ENCODE measurements at regions not wholly inside any gene's neighbourhood (a gene's known extent, or its start where the extent isn't known, plus 50 kb on each side); places are given as distances from the start of the nearest gene placed in this dataset.

DNA sequence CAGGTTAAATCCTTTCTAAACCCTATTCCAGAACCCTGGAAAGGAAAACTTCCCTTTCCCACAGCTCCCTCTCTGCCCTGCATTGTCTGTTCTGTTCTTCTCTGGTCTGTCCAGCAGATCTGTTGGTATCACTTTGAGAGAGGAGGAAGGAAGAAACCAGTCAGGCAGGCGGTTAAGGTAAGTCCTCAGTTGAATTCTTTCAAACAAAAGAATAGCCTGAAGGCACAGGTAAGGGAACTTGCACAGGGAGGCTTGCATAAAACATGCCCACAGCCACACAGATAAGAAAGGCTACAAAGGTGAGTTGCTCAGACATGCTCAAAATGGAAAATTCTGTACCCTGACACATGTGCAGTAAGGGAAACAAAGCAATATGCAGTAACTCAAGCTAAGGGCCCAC lies 595.7 kb upstream of the CDH5 start:
- Histone ChIP-seq H3K4me2 (ENCODE audit: low read length) (no peak overlapping the region), H3K36me3 (ENCODE audit: control insufficient read depth, low read length) (no peaks in the 10 kb centered on the region), H4K20me1 (ENCODE audit: control insufficient read depth, insufficient read depth, low read depth, low read length) (no peaks in the 10 kb centered on the region), H3K4me1 (ENCODE audit: control insufficient read depth, low read length) (no peaks in the 10 kb centered on the region), H3F3A (ENCODE audit: control insufficient read depth, insufficient read depth) (no peaks in the 10 kb centered on the region), H3K4me3 (ENCODE audit: low read length) (no peak overlapping the region), H3K27ac (ENCODE audit: low read depth, low read length) (no peak overlapping the region), H3K79me2 (ENCODE audit: control insufficient read depth, low read length) (no peaks in the 10 kb centered on the region), H3K9me3 (ENCODE audit: control insufficient read depth, insufficient read depth, low read length) (no peaks in the 10 kb centered on the region), H3K9me2 (replicated peaks; ENCODE audit: control insufficient read depth, low read length) (no peaks in the 10 kb centered on the region), H3K27me3 (ENCODE audit: control insufficient read depth, low read length) (no peaks in the 10 kb centered on the region)
- TF ChIP-seq, protein P1, sequence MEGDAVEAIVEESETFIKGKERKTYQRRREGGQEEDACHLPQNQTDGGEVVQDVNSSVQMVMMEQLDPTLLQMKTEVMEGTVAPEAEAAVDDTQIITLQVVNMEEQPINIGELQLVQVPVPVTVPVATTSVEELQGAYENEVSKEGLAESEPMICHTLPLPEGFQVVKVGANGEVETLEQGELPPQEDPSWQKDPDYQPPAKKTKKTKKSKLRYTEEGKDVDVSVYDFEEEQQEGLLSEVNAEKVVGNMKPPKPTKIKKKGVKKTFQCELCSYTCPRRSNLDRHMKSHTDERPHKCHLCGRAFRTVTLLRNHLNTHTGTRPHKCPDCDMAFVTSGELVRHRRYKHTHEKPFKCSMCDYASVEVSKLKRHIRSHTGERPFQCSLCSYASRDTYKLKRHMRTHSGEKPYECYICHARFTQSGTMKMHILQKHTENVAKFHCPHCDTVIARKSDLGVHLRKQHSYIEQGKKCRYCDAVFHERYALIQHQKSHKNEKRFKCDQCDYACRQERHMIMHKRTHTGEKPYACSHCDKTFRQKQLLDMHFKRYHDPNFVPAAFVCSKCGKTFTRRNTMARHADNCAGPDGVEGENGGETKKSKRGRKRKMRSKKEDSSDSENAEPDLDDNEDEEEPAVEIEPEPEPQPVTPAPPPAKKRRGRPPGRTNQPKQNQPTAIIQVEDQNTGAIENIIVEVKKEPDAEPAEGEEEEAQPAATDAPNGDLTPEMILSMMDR (IDR thresholded peaks at IDR 0.05; ENCODE audit: low read depth, low read length, poor library complexity, severe bottlenecking) = no peak
- TF ChIP-seq EZH2phosphoT487 (IDR thresholded peaks at IDR 0.05; ENCODE audit: borderline replicate concordance, low read length) = no peak

DNA sequence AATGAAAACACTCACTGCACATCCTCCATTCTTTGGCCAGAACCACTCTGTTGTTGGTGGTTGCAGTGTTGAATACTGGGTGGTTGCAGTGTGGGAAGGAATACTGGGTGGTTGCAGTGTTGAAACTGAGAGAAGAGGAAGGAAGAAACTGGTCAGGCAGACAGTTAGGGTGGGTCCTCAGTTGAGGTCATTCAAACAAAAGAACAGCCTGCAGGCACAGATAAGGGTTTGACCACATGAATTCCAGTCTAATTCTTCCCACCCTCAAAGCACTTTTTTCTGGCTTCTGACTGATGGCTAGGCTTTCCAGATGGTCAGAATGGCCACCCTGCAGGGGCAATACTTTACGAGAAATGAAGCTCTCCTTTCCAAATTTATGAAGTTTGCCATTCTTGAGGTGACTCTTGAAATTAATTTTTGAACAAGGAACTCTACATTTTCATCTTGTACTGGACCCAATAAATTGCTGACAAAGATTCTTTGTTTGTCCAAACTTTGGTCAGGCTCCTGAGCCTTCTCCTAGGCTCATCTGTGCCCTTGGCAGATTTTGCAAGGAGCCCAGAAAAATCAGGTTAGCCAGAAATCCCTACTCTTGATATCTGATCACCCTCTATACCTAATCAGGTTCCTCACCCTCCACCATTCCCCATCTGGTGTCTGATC lies 596.6 kb upstream of the CDH5 start:
- no peaks in the 10 kb centered on the region for H3K27me3 ChIP-seq (ENCODE audit: control insufficient read depth, low read length)
- H3K4me1 ChIP-seq (ENCODE audit: control insufficient read depth, low read length) = no peaks in the 10 kb centered on the region
- H3K79me2 ChIP-seq (ENCODE audit: control insufficient read depth, low read length) = no peaks in the 10 kb centered on the region
- H3F3A ChIP-seq (ENCODE audit: control insufficient read depth, insufficient read depth) = no peaks in the 10 kb centered on the region
- H3K9me3 ChIP-seq (ENCODE audit: control insufficient read depth, insufficient read depth, low read length) = no peaks in the 10 kb centered on the region
- no peak overlapping the region for H3K4me3 ChIP-seq (ENCODE audit: low read length)
- TF ChIP-seq, protein P1 (IDR thresholded peaks at IDR 0.05; ENCODE audit: low read depth, low read length, poor library complexity, severe bottlenecking) = no peak
- TF ChIP-seq EZH2phosphoT487 (IDR thresholded peaks at IDR 0.05; ENCODE audit: borderline replicate concordance, low read length) = no peak
- H3K9me2 ChIP-seq (replicated peaks; ENCODE audit: control insufficient read depth, low read length) = no peaks in the 10 kb centered on the region
- no peaks in the 10 kb centered on the region for H3K36me3 ChIP-seq (ENCODE audit: control insufficient read depth, low read length)
- H3K27ac ChIP-seq (ENCODE audit: low read depth, low read length) = no peak overlapping the region
- no peaks in the 10 kb centered on the region for H4K20me1 ChIP-seq (ENCODE audit: control insufficient read depth, insufficient read depth, low read depth, low read length)
- no peak overlapping the region for H3K4me2 ChIP-seq (ENCODE audit: low read length)

DNA sequence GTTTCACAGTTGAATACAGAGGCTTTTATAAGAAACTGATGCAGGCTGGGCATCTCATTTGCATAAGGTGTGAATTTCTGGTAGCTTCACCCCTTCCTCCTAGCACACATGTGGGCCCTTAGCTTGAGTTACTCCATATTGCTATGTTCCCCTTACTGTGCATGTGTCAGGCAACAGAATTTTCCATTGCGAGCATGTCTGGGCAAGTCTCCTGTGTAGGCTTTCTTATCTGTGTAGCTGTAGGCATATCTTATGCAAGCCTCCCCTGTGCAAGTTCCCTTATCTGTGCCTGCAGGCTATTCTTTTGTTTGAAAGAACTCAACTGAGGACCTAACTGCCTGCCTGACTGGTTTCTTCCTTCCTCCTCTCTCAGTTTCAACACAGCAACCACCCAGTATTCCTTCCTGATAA lies 597.4 kb upstream of the CDH5 start:
- H4K20me1 ChIP-seq (ENCODE audit: control insufficient read depth, insufficient read depth, low read depth, low read length) = no peaks in the 10 kb centered on the region
- H3K4me1 ChIP-seq (ENCODE audit: control insufficient read depth, low read length) = no peaks in the 10 kb centered on the region
- H3K27me3 ChIP-seq (ENCODE audit: control insufficient read depth, low read length) = no peaks in the 10 kb centered on the region
- TF ChIP-seq, protein P1 (IDR thresholded peaks at IDR 0.05; ENCODE audit: low read depth, low read length, poor library complexity, severe bottlenecking) = no peak
- TF ChIP-seq EZH2phosphoT487 (IDR thresholded peaks at IDR 0.05; ENCODE audit: borderline replicate concordance, low read length) = no peak
- H3F3A ChIP-seq (ENCODE audit: control insufficient read depth, insufficient read depth) = no peaks in the 10 kb centered on the region
- H3K36me3 ChIP-seq (ENCODE audit: control insufficient read depth, low read length) = no peaks in the 10 kb centered on the region
- H3K27ac ChIP-seq (ENCODE audit: low read depth, low read length) = no peak overlapping the region
- no peak overlapping the region for H3K4me3 ChIP-seq (ENCODE audit: low read length)
- no peak overlapping the region for H3K4me2 ChIP-seq (ENCODE audit: low read length)
- H3K9me3 ChIP-seq (ENCODE audit: control insufficient read depth, insufficient read depth, low read length) = no peaks in the 10 kb centered on the region
- H3K9me2 ChIP-seq (replicated peaks; ENCODE audit: control insufficient read depth, low read length) = no peaks in the 10 kb centered on the region
- no peaks in the 10 kb centered on the region for H3K79me2 ChIP-seq (ENCODE audit: control insufficient read depth, low read length)

Data from DOHH2 (cell line).